Esophagus muscularis mucosa (tissue), 4 donors: ENCODE measurements at regions not wholly inside any gene's neighbourhood (a gene's known extent, or its start where the extent isn't known, plus 50 kb on each side); places are given as distances from the start of the nearest gene placed in this dataset.

Experiments used
- CTCF ChIP-seq, 3 experiments: fragments of 200-600 bp in 2 of 3; fragments of 450-650 bp in 1 of 3; sonication (generic) in 2 of 3; IDR thresholded peaks; one replicate each; pipeline ENCODE4 v1.5.1; 2017 to 2019; ENCODE audit warnings: antibody characterized with exemption in 3 of 3, mild to moderate bottlenecking in 2 of 3, moderate library complexity in 1 of 3
- EP300 ChIP-seq: sonication (generic); formaldehyde crosslinking; IDR thresholded peaks from one replicate; pipeline ENCODE4 v1.6.1; 2017; ENCODE audit warnings: antibody characterized with exemption
- POLR2A ChIP-seq: fragments of 450-650 bp; IDR thresholded peaks from one replicate; pipeline ENCODE4 v1.6.1; 2017; ENCODE audit warnings: antibody characterized with exemption, moderate library complexity, mild to moderate bottlenecking, low read depth

GRCh38 chr6:145099713-145100112, 635.6 kb downstream of the EPM2A start:
- TF ChIP-seq EP300 (no peak), POLR2A (no peak), CTCF (IDR thresholded peaks at IDR 0.05) (no peak)
